ENCODE measurements at regions not wholly inside any gene's neighbourhood (a gene's known extent, or its start where the extent isn't known, plus 50 kb on each side); places are given as distances from the start of the nearest gene placed in this dataset.

DNA sequence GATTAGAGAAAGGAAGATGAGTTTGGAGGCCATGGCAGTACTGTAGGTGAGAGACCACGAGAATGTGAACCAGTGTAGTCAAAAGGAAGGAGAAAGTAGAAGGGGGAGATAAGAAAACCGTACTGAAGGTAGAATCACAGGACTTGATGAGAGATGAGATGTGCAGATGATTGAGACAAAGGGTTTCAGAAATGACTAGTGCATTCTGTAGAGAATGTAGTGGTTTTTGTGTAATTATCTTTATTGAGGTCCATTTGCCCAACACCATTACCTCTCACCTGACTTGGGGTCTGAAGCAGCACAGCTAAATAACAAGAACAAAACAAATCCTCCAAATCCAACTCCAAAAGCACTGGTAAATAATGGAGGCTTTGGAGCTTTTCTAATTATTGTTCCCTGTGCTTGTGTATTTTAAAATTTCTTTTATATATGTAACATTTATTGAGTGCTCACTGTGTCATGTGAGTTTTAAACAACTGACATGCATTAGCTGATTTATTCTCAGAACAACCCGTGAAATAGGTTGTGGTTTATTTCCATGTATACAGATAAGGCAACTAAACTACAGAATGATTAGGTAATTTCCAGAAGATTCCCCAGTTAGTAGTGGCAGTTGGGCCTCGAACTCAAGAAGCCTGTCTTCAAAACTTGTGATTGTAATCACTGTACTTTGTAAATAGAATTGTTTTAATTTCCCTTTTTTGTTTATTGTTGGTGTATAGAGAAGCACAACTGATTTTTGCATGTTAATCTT is 390.0 kb downstream of the AEBP2 start:
- Histone ChIP-seq H3K4me3 (ENCODE audit: low read depth, low read length) (no peak overlapping the region), H3K27me3 (replicated peaks; ENCODE audit: control insufficient read depth, insufficient read depth, low read length) (no peaks in the 10 kb centered on the region), H3K9me3 (no peaks in the 10 kb centered on the region), H3K36me3 (ENCODE audit: control insufficient read depth, insufficient read depth, low read length) (no peaks in the 10 kb centered on the region), H3K4me1 (no peaks in the 10 kb centered on the region)
- H3K9me3 Mint-ChIP-seq (ENCODE audit: unreplicated experiment), result no peaks in the 10 kb centered on the region
- intact Hi-C loops (cut with micrococcal nuclease; ENCODE audit: unreplicated experiment), result no loop called here
- ChIA-PET POLR2A (no interaction called here), CTCF (no interaction called here)
- no peaks in the 10 kb centered on the region for H3K4me1 Mint-ChIP-seq (ENCODE audit: low read depth, unreplicated experiment)
- H3K27ac Mint-ChIP-seq (ENCODE audit: unreplicated experiment), result no peak overlapping the region
- no peak for DNase-seq
- BruUV-seq (replicated peaks), result no TSS peak
- H3K36me3 Mint-ChIP-seq (ENCODE audit: insufficient read depth, unreplicated experiment), result no peaks in the 10 kb centered on the region
- H3K27me3 Mint-ChIP-seq (ENCODE audit: insufficient read depth, unreplicated experiment), result no peaks in the 10 kb centered on the region
- no peak overlapping the region for H3K4me3 Mint-ChIP-seq (ENCODE audit: unreplicated experiment)
- TF ChIP-seq CTCF (IDR thresholded peaks at IDR 0.05; ENCODE audit: insufficient read depth in 1 of 2, low read depth in 1 of 2, low read length in 1 of 2, severe bottlenecking in 1 of 2, unreplicated experiment in 1 of 2), result no peak

DNA sequence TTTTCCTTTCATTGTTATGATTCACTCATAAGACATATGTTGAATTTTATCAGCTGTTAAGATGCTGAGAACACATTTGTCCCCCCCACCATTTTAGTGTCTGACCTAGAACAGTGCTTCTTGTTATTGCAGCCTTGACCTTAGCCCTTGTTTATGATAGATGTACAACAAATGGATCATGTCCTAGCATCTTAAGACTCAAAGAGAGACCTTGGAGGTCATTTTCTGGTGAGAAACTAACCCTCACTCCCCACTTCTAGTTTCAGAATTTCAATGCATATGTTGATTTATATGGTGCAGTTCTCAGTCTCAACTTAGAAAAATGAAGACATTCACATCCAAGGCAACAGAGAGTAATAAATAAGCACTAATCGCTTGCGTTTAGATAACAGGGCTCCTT is 391.2 kb downstream of the AEBP2 start:
- Mint-ChIP-seq H3K27ac (ENCODE audit: unreplicated experiment) (no peak overlapping the region), H3K4me1 (ENCODE audit: low read depth, unreplicated experiment) (no peaks in the 10 kb centered on the region), H3K4me3 (ENCODE audit: unreplicated experiment) (no peak overlapping the region), H3K27me3 (ENCODE audit: insufficient read depth, unreplicated experiment) (no peaks in the 10 kb centered on the region), H3K9me3 (ENCODE audit: unreplicated experiment) (no peaks in the 10 kb centered on the region), H3K36me3 (ENCODE audit: insufficient read depth, unreplicated experiment) (no peaks in the 10 kb centered on the region)
- no TSS peak for BruUV-seq (replicated peaks)
- Histone ChIP-seq H3K9me3 (no peaks in the 10 kb centered on the region), H3K36me3 (ENCODE audit: control insufficient read depth, insufficient read depth, low read length) (no peaks in the 10 kb centered on the region), H3K4me1 (no peaks in the 10 kb centered on the region), H3K4me3 (ENCODE audit: low read depth, low read length) (no peak overlapping the region), H3K27me3 (replicated peaks; ENCODE audit: control insufficient read depth, insufficient read depth, low read length) (no peaks in the 10 kb centered on the region)
- intact Hi-C loops (cut with micrococcal nuclease; ENCODE audit: unreplicated experiment), result no loop called here
- TF ChIP-seq CTCF (IDR thresholded peaks at IDR 0.05; ENCODE audit: insufficient read depth in 1 of 2, low read depth in 1 of 2, low read length in 1 of 2, severe bottlenecking in 1 of 2, unreplicated experiment in 1 of 2), result no peak
- CTCF ChIA-PET, result no interaction called here
- POLR2A ChIA-PET, result no interaction called here
- DNase-seq, result no peak

- Mint-ChIP-seq H3K36me3 (ENCODE audit: insufficient read depth, unreplicated experiment) (no peaks in the 10 kb centered on the region), H3K4me3 (ENCODE audit: unreplicated experiment) (no peak overlapping the region), H3K4me1 (ENCODE audit: low read depth, unreplicated experiment) (no peaks in the 10 kb centered on the region), H3K9me3 (ENCODE audit: unreplicated experiment) (no peaks in the 10 kb centered on the region), H3K27ac (ENCODE audit: unreplicated experiment) (no peak overlapping the region), H3K27me3 (ENCODE audit: insufficient read depth, unreplicated experiment) (peaks cover 2% of the 10 kb centered on the region)
- no peak for TF ChIP-seq CTCF (IDR thresholded peaks at IDR 0.05; ENCODE audit: insufficient read depth in 1 of 2, low read depth in 1 of 2, low read length in 1 of 2, severe bottlenecking in 1 of 2, unreplicated experiment in 1 of 2)
- Histone ChIP-seq H3K36me3 (ENCODE audit: control insufficient read depth, insufficient read depth, low read length) (no peaks in the 10 kb centered on the region), H3K27me3 (replicated peaks; ENCODE audit: control insufficient read depth, insufficient read depth, low read length) (no peaks in the 10 kb centered on the region), H3K4me1 (no peaks in the 10 kb centered on the region), H3K4me3 (ENCODE audit: low read depth, low read length) (no peak overlapping the region), H3K9me3 (no peaks in the 10 kb centered on the region)
- DNase-seq, result no peak
- POLR2A ChIA-PET, result no interaction called here
- no TSS peak for BruUV-seq (replicated peaks)
- intact Hi-C loops (cut with micrococcal nuclease; ENCODE audit: unreplicated experiment), result no loop called here
- CTCF ChIA-PET, result no interaction called here
Observed at GRCh38 chr12:19833775-19834501, 394.6 kb downstream of the AEBP2 start.
